ENCODE measurements at regions not wholly inside any gene's neighbourhood (a gene's known extent, or its start where the extent isn't known, plus 50 kb on each side); places are given as distances from the start of the nearest gene placed in this dataset.

DNA sequence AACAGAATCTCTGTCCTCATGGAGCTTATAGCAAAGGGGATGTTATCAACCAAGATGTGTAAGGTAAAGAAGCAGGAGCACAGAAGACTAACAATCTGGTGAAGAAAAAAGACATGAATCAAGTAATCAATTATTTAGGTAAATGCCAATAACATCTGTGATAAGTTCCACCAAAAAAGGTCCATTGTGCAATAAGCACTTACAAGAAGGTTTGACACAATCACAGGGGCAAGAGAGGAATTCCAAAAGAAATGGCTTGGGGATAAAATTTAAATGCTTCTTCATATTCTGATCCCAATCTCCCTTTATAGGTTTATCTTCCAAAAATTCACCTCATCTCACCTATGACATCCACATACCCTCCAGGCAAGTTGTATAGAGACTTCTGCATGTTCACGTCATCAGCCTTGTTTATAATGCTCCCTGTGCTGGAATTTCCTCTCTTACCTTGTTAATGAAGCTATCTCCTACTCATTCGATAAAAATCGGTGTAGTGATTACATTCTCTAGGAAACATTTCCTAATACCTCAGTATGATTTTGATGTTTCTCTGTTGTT lies 53.6 kb upstream of the DPT start:
- DNase-seq (ENCODE audit: low spot score): no peak

DNA sequence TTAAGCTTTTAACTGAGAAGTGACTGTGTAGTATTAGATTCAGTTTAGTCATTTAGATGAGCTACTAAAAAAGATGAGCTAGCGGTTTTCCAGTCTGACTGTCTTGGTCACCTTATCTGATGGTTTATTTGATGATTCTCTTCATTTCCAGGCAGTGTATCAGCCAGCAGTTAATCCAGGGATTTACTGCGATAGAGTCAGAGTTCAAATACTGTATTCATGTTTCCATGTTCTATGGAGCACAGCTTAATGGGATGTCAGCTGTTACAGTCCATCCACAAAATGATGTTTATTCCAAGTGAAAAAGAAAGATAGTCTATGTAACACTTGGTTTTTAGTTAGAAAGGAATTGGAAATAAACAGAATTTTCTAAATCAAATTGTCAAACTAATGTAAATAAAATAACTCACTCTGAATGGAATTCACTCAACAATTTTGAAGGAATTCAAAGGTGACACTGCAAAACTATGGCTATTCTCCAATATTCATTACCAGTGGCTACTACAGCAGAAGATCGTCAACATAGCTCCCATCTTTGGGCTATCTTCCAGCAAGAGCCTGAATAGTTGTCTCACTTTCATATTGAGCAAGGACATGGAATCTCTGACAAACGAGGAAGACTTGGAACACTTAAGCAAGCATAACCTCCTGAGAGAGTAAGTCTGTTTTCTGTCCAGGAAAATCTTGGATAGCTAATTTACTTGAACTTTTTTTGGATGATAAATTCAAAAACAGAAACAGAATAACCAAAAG lies 54.6 kb upstream of the DPT start:
- no peak for DNase-seq (ENCODE audit: low spot score)

DNA sequence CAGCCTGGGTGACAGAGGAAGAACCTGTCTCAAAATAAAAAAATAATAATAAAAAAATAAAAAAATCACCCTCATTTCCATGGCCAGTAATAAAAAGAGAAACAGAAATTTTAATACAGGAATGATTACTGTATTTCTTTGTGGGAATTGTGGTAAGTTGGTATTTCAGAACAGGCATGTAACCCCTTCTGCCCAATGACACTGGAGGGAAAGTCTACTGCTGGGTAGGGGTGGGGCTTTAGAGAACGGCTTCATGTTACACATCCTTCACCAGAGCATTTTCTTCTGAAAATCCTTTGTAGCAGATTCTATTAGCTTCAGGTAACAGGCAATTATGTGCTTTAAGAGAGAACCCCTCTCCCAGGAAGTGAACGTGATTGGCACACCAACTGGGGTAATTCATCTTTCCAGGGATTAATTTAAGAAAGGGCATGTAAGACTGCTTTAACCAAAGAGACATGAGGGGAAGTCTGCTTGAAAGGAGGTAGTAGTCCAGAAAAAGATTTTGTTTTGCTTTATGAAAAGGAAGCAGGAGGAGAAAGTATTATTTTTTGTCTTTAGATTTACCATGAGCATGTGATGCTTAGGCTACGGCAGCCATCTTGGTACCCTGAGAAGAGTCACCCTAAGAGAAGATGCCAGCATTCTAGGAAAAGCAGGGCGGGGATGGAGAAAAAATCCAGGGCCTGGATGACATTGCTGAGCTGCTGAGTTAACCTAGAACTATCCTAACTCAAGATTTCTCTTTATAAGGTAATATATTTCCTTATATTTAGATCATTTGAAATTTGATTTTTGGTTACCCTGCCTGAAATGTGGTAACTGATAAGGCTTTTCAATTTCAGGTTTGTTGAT lies 57.7 kb upstream of the DPT start:
- peak; percentile 13 for DNase-seq (ENCODE audit: low spot score)

DNA sequence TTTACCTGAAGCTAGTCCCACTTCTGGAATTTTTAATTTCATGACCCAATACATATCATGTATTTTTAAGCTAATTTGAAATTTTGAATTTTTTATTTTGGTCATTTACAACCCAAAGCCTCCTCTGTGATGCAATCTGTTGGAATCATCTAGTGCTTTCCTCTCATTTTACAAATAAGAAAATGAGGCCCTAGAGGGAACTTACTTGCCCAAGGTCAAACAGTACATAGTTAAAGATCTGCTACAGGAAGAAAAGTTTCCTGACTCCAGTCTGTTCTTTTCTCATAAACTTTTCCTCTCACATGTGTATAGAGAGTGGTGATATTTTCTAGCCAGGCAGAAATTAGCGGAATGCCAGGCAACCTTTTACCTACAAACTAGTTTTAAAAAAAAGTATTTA lies 59.3 kb upstream of the DPT start:
- DNase-seq (ENCODE audit: low spot score): no peak

DNA sequence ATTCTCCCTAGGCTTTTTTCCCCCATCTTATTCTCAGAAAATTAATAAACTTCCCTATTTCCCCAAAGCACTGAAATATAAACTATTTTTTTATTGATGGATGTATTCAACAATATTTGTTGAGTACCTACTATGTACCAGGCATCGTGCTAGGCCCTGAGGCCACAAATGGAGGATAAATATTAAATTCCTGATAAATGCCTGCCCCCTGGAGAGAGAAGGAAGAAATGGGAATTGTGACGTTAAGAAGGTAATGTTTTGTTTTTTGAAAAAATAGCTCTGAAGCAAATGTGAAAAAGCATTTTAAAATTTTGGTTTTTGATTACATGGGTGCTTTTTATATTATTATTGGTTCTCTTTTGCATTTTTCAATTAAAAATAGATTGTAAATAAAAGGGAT lies 60.5 kb upstream of the DPT start:
- no peak for DNase-seq (ENCODE audit: low spot score)

DNA sequence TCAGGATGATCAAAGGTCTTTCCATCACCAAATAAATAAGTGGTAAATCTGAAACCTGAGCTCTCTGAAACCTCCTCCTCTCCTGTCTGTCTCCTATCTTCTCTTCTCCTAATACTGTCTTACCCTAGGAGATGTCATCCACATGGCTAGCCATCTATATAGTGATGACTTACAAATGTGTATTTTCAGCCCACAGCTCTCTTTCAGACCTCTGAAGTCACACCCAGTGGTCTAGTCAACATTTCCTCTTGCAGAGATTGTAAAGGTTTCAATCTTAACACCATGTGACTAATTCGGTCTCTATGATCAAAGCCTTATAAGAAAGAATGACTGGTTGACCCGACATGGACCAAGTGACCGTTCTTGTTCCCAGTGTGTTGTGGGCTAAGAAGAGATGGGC lies 63.1 kb upstream of the DPT start:
- no peak for DNase-seq (ENCODE audit: low spot score)

DNA sequence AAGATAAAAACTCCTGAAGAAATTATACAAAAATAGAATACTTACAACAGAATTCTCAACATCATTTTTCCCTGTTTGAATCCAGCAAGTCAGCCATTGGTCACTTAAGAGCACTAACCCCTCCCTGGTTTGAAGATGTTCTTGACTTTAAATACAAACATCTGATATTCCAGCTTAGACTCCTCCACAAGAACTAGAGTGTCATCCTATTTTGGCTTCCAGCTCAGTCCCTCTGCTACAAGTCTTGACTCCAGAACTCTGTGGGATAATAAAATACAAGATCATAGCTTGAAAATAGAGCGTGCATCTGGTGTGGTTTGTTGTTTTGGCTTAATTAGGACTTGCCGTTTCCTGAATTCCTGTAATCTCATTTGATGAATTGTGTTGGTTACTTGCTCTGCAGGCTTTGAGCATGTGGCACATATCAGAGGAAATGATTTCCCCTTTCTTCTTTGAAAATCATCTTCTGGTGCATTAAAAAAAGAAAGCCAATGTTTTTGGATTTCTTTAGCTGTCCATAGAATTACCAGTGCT lies 63.7 kb upstream of the DPT start:
- no peak for DNase-seq (ENCODE audit: low spot score)

DNA sequence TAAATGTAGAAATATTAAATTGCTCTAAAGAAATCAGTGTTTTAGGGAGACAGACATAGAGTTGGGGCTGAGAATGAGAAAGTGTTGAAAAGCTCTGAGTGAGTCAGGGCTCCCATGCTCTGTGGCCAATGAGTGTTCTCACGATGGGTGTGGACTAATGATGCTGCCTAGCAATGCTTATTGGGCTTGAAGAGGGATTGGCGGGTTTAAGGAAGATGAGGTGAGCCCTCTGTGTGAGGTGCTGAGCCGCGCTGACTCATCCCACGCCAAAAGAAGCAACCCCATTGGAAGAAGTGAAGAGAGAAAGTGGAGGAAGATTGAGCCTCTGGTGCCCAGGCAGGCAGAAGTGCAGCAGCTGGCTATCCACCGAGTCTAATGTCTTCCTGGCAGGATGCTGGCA lies 65.1 kb upstream of the DPT start:
- peak; percentile 53 for DNase-seq (ENCODE audit: low spot score)

DNA sequence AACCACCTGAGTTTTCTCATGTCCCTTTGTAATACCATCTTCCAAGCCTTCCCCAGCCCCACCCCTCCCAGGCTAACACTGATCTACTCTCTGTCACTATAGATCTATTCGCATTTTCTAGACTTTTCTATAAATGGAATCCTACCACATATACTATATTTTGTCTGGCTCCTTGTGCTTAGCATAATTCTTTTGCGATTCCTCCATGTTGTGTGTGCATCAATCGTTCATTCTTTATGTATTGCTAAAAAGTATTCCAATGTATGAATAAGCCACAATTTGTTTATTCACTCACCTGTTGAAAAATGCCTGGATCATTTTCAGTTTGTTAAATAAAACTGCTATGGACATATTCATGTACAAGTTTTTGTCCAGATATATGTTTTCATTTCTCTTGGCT lies 66.7 kb upstream of the DPT start:
- DNase-seq (ENCODE audit: low spot score): no peak

DNA sequence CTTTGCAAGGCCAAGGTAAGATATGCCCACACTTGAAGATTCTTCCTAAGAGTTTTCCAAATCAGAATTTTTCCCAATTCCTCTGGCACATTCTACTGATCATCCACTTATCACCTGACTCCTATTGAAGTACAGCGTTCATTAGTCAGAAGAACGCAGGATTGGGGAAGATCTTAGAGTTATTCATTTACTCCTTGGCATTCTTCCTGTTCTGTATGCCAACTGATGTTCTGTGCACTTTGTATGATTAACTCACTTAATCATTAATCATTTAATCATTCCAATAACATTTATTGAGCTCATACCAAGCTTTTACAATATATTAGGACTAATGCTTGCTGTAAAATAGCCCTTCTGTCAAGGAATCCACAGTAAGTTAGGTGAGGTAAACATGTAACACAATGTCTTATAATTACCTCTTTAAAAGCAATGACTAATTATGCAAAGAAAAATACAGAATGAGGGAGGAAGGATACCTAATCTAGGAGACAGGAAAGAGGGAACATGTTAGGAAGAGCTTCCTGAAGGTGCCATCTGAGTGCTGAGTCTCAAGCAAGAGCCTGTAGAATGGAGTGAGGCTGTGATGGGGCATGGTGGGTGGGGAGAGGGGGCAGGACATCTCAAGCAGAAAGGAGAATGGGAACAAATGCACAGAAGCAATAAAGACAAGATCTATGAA lies 71.1 kb upstream of the DPT start:
- DNase-seq (ENCODE audit: low spot score): no peak

DNA sequence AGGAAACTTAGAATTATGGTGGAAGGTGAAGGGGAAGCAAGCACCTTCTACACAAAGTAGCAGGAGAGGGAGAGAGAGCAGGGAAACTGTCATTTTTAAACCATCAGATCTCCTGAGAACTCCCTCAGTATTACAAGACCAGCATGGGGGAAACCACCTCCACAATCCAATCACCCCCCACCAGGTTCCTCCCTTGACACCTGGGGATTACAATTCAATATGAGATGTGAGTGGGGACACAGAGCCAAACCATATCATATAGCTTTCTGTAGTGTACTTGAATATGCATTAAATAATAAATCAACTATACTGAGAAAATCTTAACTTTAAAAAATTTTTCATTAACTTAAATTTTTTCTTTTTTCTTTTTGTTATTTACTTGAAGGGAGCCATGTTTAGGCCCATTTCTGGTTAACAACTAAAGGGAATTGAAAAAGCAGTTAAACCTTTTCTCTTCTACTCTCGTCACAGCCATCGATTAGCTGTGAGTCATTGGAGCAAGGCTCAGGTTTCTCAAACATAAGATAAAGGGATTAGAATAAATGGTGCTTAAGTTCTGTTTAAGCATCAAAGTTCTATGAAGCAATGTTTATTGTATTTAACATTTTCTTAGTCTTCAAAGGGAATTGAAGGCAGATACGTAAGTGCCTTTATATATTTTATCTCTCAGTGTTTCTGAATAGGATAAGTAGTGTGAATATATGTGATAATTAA lies 72.2 kb upstream of the DPT start:
- DNase-seq (ENCODE audit: low spot score): no peak

DNA sequence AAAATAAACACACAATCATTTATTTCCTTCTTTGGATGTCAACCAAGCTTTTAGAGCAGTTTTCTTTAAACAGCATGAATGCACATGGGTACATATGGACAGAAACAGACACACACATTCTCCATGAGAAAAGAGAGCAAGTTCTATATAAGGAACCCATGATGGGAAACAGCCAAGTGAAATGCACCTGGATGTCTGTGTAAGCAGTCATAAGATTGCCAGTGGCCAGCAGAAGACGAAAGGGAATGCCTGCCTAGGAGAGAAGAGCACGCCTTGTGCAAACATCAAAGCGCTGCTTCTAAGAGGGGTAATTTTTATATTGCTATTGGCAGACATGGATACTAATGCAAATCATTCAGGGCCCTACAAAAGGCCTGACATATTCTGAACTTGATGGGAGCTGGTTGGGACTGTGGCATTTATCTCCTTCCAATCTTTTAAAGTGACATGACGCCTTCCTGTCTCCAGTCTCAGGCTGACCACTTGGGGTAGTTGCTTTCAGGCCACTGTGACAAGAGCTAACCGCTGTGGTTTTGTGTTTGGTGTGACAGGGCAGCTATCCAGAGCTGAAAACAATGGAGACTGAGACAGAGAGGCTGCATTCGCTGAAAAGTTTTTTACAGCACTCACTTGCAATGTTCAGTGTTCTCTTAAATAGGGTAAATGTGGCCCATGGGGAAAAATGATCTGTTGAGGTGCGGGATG lies 75.0 kb upstream of the DPT start:
- DNase-seq (ENCODE audit: low spot score): no peak

DNA sequence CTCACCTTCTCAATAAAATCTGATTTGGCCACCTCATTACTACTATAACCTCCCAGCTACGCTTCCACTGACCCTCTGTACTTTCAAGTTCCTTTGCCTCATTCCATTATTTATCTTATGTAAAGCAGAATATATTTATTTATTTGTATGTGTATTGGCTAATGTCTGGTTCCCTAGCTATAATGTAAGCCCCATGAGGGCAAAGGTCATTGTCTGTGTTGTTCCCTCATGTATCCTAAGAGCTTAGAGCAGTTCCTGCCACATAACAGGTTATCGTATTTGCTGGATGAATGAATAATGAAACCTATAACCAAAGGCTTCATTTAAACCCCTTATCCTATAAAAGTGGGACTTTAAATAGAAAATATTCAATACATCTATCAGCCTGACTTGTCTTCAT lies 77.9 kb upstream of the DPT start:
- no peak for DNase-seq (ENCODE audit: low spot score)

DNA sequence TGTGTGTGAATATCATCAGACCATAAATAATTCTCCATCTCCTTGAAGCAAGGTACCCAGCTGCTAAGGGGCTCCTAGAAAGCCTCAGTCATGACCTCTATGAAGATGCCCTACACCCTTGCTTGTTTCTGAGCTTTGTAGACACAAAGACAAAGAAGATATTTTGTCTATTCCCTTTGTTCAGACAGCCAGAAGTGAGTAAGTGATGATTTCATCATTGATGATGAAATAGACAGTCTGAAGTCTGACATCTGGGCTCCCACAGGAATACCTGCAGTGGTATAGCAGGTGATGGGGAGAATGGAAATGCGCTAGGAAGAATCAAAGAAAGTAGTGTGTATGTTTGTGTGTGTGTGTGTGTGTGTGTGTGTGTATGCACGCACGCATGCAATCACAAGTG lies 82.2 kb upstream of the DPT start:
- DNase-seq (ENCODE audit: low spot score): no peak

DNA sequence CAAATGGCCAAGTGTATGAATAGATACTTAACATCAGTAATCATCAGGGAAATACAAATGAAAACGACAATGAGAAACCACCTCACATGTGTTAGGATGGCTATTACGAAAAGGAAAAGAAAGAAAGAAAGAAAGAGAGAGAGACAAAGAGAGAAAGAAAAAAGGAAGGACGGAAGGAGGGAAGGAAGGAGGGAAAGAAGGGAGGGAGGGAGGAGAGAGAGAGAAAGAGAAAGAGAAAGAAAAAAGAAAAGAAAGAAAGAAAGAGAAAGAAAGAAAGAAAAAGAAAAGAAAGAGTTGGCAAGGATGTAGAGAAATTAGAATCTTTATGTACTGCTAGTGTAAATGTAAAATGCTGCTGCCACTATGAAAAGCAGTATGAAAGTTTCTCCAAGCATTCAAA lies 90.7 kb upstream of the DPT start:
- no peak for DNase-seq (ENCODE audit: low spot score)

DNA sequence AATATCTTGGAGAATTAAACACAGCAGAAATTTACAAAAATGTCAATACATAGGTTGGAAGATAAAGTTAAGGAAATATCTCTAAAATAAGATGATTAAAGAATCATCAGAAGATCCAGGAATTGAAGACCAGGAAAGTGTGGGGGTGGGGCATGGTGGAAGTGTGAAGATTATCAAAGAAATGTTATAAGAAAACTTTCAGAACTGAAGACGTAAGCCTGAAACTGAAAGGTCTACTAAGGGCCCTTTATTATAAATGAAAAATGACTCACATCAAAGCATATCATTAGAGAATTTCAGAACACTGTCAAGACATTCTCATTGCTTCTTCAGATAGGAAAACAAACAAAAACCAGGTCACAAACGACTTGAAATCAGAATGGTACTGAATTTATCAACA lies 92.4 kb upstream of the DPT start:
- DNase-seq (ENCODE audit: low spot score): no peak

DNA sequence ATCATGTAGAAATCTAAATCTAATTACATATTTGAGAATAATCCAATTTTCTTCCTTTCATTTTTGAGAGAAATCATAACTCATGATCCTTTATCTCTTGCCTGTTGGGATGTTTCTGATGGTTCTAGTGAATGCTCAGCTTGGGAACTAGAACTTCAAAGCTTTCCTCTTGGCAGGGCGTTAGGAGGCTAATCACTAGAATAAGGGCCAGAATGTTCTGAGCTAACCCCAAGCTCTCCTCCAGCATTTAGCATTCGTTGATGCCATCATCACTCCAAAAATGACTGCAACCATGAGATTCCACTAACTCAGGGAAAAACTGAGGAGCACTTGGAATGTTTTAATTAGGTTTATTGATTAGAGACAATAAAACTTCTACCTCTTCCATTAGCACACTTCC lies 93.9 kb upstream of the DPT start:
- DNase-seq (ENCODE audit: low spot score): no peak

DNA sequence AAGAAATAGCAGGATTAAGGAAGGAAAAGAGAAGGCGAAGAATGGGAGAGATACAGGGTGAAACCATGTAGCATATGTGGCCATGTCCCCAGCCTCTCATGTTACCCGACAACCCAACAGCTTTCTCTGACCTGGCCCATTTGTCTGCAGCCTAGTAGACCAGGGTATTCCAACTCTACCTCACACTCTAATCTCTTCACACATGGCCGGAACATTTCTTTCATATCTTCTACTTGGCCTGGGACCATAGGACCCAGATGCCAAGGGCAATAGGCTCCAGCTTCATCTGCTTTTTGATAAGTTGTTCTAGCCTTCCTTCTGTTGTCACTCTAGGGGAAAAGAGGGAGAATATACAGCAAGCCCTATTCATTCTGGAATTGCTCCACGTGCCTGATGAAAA lies 95.0 kb upstream of the DPT start:
- DNase-seq (ENCODE audit: low spot score): no peak

DNA sequence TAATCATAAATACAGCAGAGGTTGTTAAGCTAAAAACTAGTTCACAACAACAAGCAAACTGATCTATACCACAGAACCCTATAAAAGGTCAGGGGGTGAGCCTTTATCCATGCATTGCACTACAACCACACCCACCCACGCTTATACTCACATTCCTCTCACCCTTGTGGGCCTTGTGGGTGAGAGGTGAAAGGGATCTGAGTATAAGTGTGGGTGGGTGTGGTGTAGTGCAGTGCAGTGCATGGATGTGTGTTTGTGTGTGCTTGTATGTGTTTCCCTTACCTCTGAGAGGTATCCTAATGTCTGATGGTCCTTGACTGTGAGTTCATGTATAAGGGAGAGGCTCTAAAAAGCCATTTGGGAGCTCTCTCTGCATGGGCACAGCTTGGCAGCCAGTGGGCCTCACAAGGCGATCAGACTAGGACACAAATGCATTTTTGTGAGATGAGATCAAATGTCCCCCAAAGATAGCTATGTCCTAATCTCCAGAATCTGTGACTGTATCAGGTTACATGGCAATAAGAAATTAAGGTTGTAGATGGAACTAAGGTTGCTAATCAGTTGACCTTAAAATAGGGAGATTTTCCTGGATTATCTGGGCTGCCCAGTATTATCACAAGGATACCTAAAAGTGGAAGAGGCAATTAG lies 95.5 kb upstream of the DPT start:
- DNase-seq (ENCODE audit: low spot score): no peak

DNA sequence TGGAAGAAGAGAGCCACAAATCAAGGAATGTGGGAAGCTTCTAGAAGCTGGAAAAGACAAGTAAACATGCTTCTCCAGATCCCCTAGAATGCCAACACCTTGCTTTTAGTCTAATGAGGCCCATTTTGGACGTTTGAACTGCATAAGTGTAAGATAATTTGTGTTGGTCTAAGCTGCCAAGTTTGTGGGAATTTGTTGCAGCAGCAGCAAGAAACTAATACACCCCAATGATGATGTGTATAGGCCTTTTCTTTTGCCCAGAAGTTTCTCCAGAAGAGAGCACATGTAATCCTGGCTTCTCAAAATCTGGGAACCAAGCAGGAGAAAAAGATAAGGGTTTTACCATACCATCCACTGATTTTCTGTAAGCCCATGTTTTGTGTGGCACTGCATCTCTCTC lies 96.1 kb upstream of the DPT start:
- DNase-seq (ENCODE audit: low spot score): no peak

DNA sequence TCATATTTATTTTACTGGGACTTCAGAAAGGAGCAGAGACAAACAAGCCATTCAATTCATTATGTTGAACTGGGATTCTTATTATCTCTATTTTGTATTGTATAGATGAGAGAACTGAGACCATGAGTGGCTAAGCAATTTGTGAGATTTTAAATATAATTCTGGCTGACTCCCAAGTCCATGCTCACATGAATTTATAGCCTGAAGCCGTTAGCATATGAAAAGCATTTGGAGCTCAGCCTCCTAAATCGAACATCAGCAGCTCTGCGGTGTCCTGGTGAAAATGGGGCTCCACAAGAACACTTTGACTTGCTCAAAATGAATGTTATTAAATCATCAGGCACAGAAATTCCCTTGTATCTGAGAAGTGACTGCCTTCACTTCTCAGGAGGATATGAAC lies 96.8 kb upstream of the DPT start:
- DNase-seq (ENCODE audit: low spot score): no peak

Measured in A172 (cell line).